HG03039 (cell line): ENCODE measurements at regions not wholly inside any gene's neighbourhood (a gene's known extent, or its start where the extent isn't known, plus 50 kb on each side); places are given as distances from the start of the nearest gene placed in this dataset.
"Not testable (repeated sequence)": the region's sequence is repeated elsewhere in the genome, so short reads cannot be mapped to it uniquely, and the experiment has no call there.

Experiments used
- ATAC-seq: cut with Tn5 transposase; IDR thresholded peaks from one replicate; pipeline ENCODE4 v1.9.1; 2021; ENCODE audit warnings: mild to moderate bottlenecking, moderate library complexity; ENCODE audit not compliant: unreplicated experiment

DNA sequence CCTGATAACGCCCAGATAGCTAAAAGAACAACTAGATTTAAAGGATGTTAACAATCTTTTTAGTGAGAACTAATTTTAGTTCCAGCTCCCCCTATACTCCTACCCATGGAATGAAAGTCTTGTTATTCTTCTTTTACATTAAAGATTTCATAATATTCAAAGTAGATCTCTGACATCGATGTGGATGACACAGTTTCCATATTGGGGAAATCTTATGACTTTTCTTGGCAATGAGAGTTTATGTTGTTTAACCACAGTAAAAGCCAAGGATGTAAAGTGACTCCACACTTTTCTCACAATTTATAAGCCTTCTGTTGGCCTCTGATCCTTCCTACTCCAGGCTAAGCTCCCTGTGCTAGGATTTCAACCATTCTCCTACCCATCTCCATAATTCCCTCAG lies 332.6 kb upstream of the KCNMB2 start:
- ATAC-seq = no peak

- no peak for ATAC-seq
Observed at GRCh38 chr3:178205740-178206139, 330.5 kb upstream of the KCNMB2 start.

GRCh38 chr3:178206521-178206920 lies 329.7 kb upstream of the KCNMB2 start:
- no peak for ATAC-seq

- not testable (repeated sequence) for ATAC-seq
Observed at GRCh38 chr3:178207161-178207560, 329.1 kb upstream of the KCNMB2 start.

- not testable (repeated sequence) for ATAC-seq
Observed at GRCh38 chr3:178207627-178208026, 328.6 kb upstream of the KCNMB2 start.

DNA sequence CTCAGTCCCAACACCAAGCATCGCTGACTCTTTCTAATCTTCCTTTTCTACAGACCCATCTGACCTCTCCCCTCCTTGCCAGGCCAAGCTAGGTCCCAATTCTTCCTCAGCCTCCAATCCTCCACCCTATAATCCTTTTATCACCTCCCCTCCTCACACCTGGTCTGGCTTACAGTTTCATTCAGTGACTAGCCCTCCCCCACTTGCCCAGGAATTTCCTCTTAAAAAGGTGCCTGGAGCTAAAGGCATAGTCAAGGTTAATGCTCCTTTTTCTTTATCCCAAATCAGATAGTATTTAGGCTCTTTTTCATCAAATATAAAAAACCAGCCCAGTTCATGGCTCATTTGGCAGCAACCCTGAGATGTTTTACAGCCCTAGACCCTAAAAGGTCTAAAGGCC lies 327.1 kb upstream of the KCNMB2 start:
- ATAC-seq = not testable (repeated sequence)

DNA sequence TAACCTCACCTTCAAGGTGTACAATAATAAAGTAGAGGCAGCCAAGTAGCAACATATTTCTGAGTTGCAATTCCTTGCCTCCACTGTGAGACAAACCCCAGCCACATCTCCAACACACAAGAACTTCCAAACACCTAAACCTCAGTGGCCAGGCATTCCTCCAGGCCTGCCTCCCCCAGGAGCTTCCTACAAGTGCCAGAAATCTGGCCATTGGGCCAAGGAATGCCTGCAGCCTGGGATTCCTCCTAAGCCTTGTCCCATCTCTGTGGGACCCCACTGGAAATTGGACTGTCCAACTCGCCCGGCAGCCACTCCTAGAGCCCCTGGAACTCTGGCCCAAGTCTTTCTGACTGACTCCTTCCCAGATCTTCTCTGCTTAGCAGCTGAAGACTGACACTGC lies 326.6 kb upstream of the KCNMB2 start:
- not testable (repeated sequence) for ATAC-seq

- ATAC-seq = not testable (repeated sequence)
Observed at GRCh38 chr3:178211086-178211485, 325.1 kb upstream of the KCNMB2 start.

DNA sequence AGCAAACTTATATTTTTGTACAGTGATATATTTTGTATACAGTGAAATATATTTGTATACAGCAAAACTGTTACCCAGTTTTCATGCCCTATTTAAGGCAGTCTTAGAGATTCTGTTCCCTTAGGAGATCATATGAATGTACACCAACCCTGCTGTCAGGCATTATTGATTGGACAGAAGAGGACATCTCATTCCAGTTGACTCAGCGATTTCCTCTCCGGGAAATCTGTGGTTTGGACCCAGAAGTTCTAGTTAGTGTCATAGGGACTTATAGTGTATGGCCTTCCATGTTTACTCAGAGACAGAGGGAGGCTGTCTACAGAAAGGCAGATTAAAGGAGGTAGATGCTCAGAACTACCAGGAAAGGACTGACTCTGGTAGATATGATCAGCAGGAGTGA lies 318.8 kb upstream of the KCNMB2 start:
- ATAC-seq = no peak

DNA sequence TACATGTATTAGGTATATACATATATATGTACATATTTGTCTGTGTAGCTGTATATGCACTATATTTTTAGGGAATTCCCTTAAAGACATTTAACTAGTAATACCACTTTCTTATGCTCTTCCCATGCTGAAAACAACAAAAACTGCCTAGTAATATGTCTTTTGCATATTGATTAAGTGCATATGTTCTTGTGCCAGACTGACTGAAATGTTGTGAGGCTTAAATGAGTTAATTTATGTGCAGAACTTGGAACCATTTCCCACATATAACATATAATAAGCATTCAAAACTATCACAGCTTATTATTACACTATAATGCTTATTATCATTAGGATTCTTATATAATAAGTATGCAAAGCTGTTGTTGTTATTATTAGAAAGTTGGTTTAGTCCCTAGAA lies 318.0 kb upstream of the KCNMB2 start:
- ATAC-seq = no peak

- not testable (repeated sequence) for ATAC-seq
Observed at GRCh38 chr3:178219661-178220060, 316.6 kb upstream of the KCNMB2 start.

DNA sequence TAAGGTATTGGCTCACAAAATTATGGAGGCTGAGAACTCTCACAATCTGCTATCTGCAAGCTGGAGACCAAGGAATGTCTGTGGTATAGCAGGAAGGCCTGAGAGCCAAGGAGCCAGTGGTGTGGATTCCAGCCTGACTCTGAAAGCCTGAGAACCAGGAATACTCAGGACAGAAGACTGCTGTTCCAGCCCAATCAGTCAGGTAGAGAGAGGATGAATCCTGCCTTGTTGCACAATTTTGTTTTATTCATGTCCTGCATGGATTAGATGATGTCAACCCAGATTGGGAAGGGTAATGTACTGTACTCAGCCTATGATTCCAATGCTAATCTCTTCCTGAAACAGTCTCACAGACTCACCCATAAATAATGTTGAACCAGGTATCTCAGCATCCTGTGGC lies 312.4 kb upstream of the KCNMB2 start:
- no peak for ATAC-seq

GRCh38 chr3:178226094-178226493 lies 310.1 kb upstream of the KCNMB2 start:
- no peak for ATAC-seq

- ATAC-seq = no peak
Observed at GRCh38 chr3:178231645-178232044, 304.6 kb upstream of the KCNMB2 start.

- no peak for ATAC-seq
Observed at GRCh38 chr3:178233371-178234071, 302.7 kb upstream of the KCNMB2 start.

DNA sequence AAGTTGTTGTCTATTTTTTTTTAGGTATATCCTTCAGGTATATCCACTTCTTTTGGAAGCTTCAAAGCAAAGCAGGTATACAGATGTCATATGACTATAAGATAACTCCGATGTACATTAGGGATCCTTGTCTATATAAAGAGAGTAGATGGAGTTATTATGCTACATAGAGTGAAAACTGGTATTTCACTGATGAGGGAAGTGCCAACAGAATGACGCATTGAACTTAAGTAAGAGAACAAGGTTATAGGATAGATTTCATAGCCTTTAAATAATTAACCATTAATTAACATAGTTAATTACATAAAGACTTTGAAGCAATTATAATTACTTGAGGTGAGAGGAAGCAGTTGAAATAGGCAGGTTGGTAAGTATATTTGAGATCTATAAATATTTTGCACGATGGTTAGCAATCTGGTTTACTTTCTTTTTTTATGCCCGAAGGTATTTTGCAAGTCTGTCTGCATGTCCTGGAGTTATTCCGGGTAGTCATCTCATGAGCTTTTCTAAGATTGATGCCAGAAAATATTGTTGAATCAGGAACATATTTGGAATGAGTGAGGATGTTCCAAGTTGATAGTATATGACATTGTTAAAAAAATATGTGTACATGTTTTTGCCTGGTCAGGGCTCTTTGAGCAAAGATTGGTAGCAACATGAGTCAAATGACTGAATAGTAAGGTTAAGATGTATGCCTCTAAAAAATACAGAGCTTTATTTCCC lies 299.5 kb upstream of the KCNMB2 start:
- ATAC-seq = no peak

DNA sequence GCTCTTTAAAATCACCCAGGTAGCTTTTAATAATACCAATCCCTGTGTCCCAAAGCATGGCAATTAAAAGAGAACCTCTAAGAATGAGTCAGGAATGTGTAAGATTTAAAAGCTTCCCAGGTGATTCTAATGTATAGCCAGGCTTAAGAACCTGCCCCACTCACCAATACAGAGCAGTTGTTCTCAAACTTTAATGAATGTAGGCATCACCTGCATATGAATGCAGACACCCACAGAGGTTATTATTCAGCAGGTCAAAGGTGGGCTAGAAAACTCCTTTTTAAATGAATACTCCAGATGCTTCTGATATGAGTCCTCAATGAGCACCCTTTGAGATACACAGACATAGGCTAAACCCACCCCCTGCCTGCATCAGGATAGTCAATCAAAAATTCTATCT lies 298.1 kb upstream of the KCNMB2 start:
- no peak for ATAC-seq

DNA sequence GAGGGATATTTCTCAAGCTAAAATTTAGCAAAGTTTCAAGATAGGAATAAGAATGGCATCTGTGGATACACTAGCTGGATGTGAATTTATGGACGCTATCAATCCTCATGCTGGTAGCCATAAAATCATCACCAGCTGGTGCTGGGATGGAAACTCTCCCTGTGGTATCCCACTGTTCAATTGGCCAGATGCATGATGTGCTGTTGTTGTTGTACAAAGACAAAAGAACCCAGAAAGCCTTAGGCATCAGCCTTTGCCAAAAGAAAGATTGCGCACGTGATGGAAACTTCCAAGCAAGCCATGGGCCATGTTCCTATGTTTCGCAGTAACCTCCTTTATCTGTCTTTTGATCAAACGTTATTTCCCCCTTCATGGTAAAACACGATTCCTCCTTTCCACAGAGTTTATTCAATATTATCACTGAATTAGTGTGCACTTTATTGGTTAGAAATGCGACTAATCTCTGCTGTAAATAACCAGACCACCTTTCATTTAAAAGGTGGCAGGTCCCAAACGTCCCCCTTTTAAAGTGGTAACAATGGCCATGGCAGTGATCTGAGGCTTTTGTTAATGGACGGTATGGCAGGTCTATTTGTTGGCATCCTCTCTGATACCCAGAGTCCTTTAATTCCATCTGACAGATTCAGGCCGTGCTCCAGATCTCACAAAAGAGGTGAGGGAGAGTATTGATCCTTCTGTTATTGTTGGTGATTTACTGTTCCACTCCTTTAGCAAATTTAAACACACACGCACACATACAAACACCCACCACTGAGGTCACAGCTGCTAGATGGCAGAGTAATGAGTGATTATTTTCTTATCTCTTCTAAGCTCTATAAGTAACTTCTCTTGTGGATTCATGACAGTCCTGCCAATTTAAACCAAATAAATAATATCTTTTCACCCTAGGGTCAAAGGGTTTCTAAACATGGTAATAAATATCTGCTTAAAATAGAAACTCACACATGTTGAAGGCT lies 291.2 kb upstream of the KCNMB2 start:
- ATAC-seq = no peak

GRCh38 chr3:178246004-178246403 lies 290.2 kb upstream of the KCNMB2 start:
- ATAC-seq = no peak

- ATAC-seq = no peak
Observed at GRCh38 chr3:178255315-178255714, 280.9 kb upstream of the KCNMB2 start.

DNA sequence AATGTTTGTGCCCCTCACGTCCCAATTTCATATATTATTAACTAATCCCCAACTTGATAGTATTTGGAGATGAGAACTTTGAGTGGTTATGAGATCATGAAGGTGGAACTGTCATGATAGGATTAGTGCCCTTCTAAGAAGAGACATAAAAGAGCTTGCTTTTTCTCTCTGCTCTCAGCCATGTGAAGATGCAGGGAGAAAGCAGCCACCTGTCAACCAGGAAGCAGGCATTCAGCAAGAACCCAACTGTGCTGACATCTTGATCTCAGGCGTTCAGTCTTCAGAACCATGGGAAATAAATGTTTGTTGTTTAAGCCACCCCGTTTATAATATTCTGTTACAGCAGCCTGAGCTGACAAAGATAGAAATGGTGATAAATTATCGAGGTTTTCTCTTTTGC lies 278.7 kb upstream of the KCNMB2 start:
- no peak for ATAC-seq
